Neural cell (in vitro differentiated cells): ENCODE measurements at regions not wholly inside any gene's neighbourhood (a gene's known extent, or its start where the extent isn't known, plus 50 kb on each side); places are given as distances from the start of the nearest gene placed in this dataset.

Experiments used
- H2AFZ ChIP-seq: fragments of 200-600, 300-800 bp; sonication (generic), shearing (Covaris generic); 2 replicates; pipeline ENCODE4 v1.6.0; 2014; ENCODE audit warnings: low read depth, mild to moderate bottlenecking, antibody characterized with exemption, low read length, moderate library complexity
- H3F3A ChIP-seq: fragments of 200-600 bp; shearing (Covaris generic); 2 replicates; pipeline ENCODE4 v1.6.1; 2016; ENCODE audit warnings: mild to moderate bottlenecking, moderate library complexity, mixed read lengths, antibody characterized with exemption, low read length; ENCODE audit not compliant: insufficient read depth, poor library complexity, severe bottlenecking
- H3K27ac ChIP-seq: fragments of 200-600, 300-800 bp; sonication (generic), shearing (Covaris generic); 2 replicates; pipeline ENCODE4 v1.5.1; 2014; ENCODE audit warnings: mild to moderate bottlenecking, low read length, moderate library complexity
- H3K27me3 ChIP-seq: fragments of 300-800, 200-600 bp; sonication (generic), shearing (Covaris generic); 2 replicates; pipeline ENCODE4 v1.6.0; 2014; ENCODE audit warnings: mild to moderate bottlenecking, low read depth, low read length, moderate library complexity; ENCODE audit not compliant: insufficient read depth
- H3K36me3 ChIP-seq: fragments of 300-800, 200-600 bp; sonication (generic), shearing (Covaris generic); 2 replicates; pipeline ENCODE4 v1.5.1; 2014; ENCODE audit warnings: mild to moderate bottlenecking, antibody characterized with exemption, low read length, moderate library complexity; ENCODE audit not compliant: insufficient read depth
- H3K4me2 ChIP-seq: fragments of 300-800, 200-600 bp; sonication (generic), shearing (Covaris generic); 2 replicates; pipeline ENCODE4 v1.6.0; 2014; ENCODE audit warnings: mild to moderate bottlenecking, low read length
- H3K4me3 ChIP-seq: fragments of 300-800, 200-600 bp; sonication (generic), shearing (Covaris generic); 2 replicates; pipeline ENCODE4 v1.5.1; 2014; ENCODE audit warnings: mild to moderate bottlenecking, low read length, moderate library complexity
- H3K79me2 ChIP-seq: fragments of 200-600 bp; shearing (Covaris generic); replicated peaks from 2 replicates; pipeline ENCODE4 v1.6.0; 2014; ENCODE audit warnings: mild to moderate bottlenecking, low read length, moderate library complexity; ENCODE audit not compliant: insufficient read depth
- H3K9ac ChIP-seq: fragments of 300-800, 200-600 bp; sonication (generic), shearing (Covaris generic); 2 replicates; pipeline ENCODE4 v1.6.1; 2016; ENCODE audit warnings: mild to moderate bottlenecking, low read length, mixed read lengths
- H3K9me2 ChIP-seq: fragments of 200-600 bp; shearing (Covaris generic); 2 replicates; pipeline ENCODE4 v1.6.1; 2016; ENCODE audit warnings: mild to moderate bottlenecking, low read length, mixed read lengths; ENCODE audit not compliant: insufficient read depth
- H3K9me3 ChIP-seq: fragments of 200-600, 300-800 bp; sonication (generic), shearing (Covaris generic); 2 replicates; pipeline ENCODE4 v1.6.1; 2016; ENCODE audit warnings: mild to moderate bottlenecking, mixed run types, low read length, moderate library complexity, mixed read lengths
- H4K20me1 ChIP-seq: fragments of 200-600 bp; shearing (Covaris generic); 2 replicates; pipeline ENCODE4 v1.6.1; 2016; ENCODE audit warnings: mild to moderate bottlenecking, mixed run types; ENCODE audit not compliant: insufficient read depth
- EP300 ChIP-seq: fragments of 450-650 bp; conservative IDR thresholded peaks from 2 replicates; pipeline ENCODE4 v1.6.1; 2014; ENCODE audit warnings: antibody characterized with exemption, mild to moderate bottlenecking, moderate library complexity; ENCODE audit not compliant: poor library complexity, severe bottlenecking
- EZH2 ChIP-seq: fragments of 200-600, 300-800 bp; shearing (Covaris generic), sonication (generic); IDR thresholded peaks from 2 replicates; pipeline ENCODE4 v1.6.1; 2014; ENCODE audit warnings: antibody characterized with exemption, low read length, borderline replicate concordance, mild to moderate bottlenecking; ENCODE audit not compliant: insufficient read depth, poor library complexity, severe bottlenecking
- MXI1 ChIP-seq: fragments of 450-650 bp; conservative IDR thresholded peaks from 2 replicates; pipeline ENCODE4 v1.6.1; 2014; ENCODE audit warnings: antibody characterized with exemption, mild to moderate bottlenecking; ENCODE audit not compliant: poor library complexity, severe bottlenecking
- POLR2AphosphoS5 ChIP-seq: IDR thresholded peaks from 2 replicates; pipeline ENCODE4 v1.6.1; 2012
- RAD21 ChIP-seq: fragments of 450-650 bp; conservative IDR thresholded peaks from 2 replicates; pipeline ENCODE4 v1.6.1; 2014; ENCODE audit warnings: antibody characterized with exemption, mild to moderate bottlenecking, moderate library complexity
- REST ChIP-seq: IDR thresholded peaks from 2 replicates; pipeline ENCODE4 v1.6.1; 2012; ENCODE audit warnings: borderline replicate concordance
- SMC3 ChIP-seq: fragments of 450-650 bp; conservative IDR thresholded peaks from 2 replicates; pipeline ENCODE4 v1.6.1; 2014; ENCODE audit warnings: antibody characterized with exemption, mild to moderate bottlenecking, moderate library complexity; ENCODE audit not compliant: poor library complexity
- TAF1 ChIP-seq: IDR thresholded peaks from 2 replicates; pipeline ENCODE4 v1.6.1; 2012; ENCODE audit warnings: low read depth
- TF ChIP-seq, protein P1 (sequence below): fragments of 450-650 bp; IDR thresholded peaks from 2 replicates; pipeline ENCODE4 v1.5.1; 2014; ENCODE audit warnings: antibody characterized with exemption, mild to moderate bottlenecking, moderate library complexity; ENCODE audit not compliant: poor library complexity, severe bottlenecking

DNA sequence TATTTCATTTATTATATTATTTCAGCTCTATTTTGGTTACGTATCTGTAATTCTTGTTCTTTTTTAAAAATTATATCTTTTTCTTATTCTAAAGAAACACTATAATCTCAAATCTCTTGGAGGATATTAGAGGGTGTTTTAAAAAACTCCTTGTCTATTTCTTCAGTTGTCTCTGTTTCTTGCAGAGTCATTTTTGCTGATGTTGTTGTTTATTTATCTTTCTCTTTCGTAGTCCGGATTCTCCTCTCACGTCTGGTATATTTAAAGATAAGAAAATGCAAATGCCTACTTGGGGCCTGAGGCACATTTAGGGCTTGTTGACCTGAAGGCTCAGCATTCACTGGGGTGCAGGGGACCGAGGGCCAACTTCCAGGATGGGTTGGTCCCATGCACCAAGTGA lies 181.2 kb upstream of the CTBP2 start:
- TF ChIP-seq SMC3 (no peak), EZH2 (no peak), POLR2AphosphoS5 (no peak), REST (no peak), TAF1 (no peak), MXI1 (no peak), RAD21 (no peak), EP300 (no peak)
- TF ChIP-seq, protein P1, sequence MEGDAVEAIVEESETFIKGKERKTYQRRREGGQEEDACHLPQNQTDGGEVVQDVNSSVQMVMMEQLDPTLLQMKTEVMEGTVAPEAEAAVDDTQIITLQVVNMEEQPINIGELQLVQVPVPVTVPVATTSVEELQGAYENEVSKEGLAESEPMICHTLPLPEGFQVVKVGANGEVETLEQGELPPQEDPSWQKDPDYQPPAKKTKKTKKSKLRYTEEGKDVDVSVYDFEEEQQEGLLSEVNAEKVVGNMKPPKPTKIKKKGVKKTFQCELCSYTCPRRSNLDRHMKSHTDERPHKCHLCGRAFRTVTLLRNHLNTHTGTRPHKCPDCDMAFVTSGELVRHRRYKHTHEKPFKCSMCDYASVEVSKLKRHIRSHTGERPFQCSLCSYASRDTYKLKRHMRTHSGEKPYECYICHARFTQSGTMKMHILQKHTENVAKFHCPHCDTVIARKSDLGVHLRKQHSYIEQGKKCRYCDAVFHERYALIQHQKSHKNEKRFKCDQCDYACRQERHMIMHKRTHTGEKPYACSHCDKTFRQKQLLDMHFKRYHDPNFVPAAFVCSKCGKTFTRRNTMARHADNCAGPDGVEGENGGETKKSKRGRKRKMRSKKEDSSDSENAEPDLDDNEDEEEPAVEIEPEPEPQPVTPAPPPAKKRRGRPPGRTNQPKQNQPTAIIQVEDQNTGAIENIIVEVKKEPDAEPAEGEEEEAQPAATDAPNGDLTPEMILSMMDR: no peak
- Histone ChIP-seq H3K27me3 (no peaks in the 10 kb centered on the region), H3K9ac (no peak overlapping the region), H2AFZ (no peak overlapping the region), H3K4me2 (no peak overlapping the region), H3K27ac (no peak overlapping the region), H3F3A (no peaks in the 10 kb centered on the region), H4K20me1 (no peaks in the 10 kb centered on the region), H3K36me3 (no peaks in the 10 kb centered on the region), H3K9me2 (no peaks in the 10 kb centered on the region), H3K79me2 (no peaks in the 10 kb centered on the region), H3K9me3 (no peaks in the 10 kb centered on the region), H3K4me3 (no peak overlapping the region)

GRCh38 chr10:125340903-125341302 lies 180.5 kb upstream of the CTBP2 start:
- Histone ChIP-seq H3K36me3 (no peaks in the 10 kb centered on the region), H3K4me2 (no peak overlapping the region), H2AFZ (no peak overlapping the region), H3K27me3 (no peaks in the 10 kb centered on the region), H3K9me2 (no peaks in the 10 kb centered on the region), H4K20me1 (no peaks in the 10 kb centered on the region), H3K27ac (no peak overlapping the region), H3F3A (no peaks in the 10 kb centered on the region), H3K79me2 (no peaks in the 10 kb centered on the region), H3K9ac (no peak overlapping the region), H3K9me3 (no peaks in the 10 kb centered on the region), H3K4me3 (no peak overlapping the region)
- TF ChIP-seq POLR2AphosphoS5 (no peak), REST (no peak), MXI1 (no peak), EP300 (no peak)
- TF ChIP-seq, protein P1: no peak
